Ovary (tissue), 7 donors: ENCODE measurements at regions not wholly inside any gene's neighbourhood (a gene's known extent, or its start where the extent isn't known, plus 50 kb on each side); places are given as distances from the start of the nearest gene placed in this dataset.

ENCODE experiments used
- DNase-seq, 5 donors: peaks; one replicate each; pipeline ENCODE4 v3.0.0-alpha.2; 2019 to 2020
- H3K27ac ChIP-seq, 2 donors: fragments of 200-600 bp; one replicate each; pipeline versions ENCODE4 v1.5.1 to v1.8.0; 2019 to 2022
- H3K27me3 ChIP-seq: fragments of 200-600 bp; one replicate; pipeline ENCODE4 v1.8.0; 2022
- H3K36me3 ChIP-seq: fragments of 200-600 bp; sonication (generic); one replicate; pipeline ENCODE4 v1.5.1; 2019
- H3K4me1 ChIP-seq: one replicate; pipeline ENCODE4 v1.8.1; 2013; ENCODE audit warnings: mild to moderate bottlenecking, moderate library complexity; ENCODE audit not compliant: insufficient read depth
- H3K4me3 ChIP-seq: fragments of 200-600 bp; sonication (generic); one replicate; pipeline ENCODE4 v1.5.1; 2017
- H3K9me3 ChIP-seq, 2 donors: fragments of 200-600 bp in 1 of 2; sonication (generic) in 1 of 2; one replicate each; pipeline versions ENCODE4 v1.5.1 to v1.8.1; 2013 to 2019; ENCODE audit warnings: mild to moderate bottlenecking in 1 of 2, moderate library complexity in 1 of 2
- CTCF ChIP-seq, 3 donors: fragments of 450-650 bp in 2 of 3; fragments of 200-600 bp in 1 of 3; IDR thresholded peaks; one replicate each; pipeline versions ENCODE4 v1.5.1 to v1.8.0; 2016 to 2022; ENCODE audit warnings: antibody characterized with exemption in 3 of 3, mild to moderate bottlenecking in 1 of 3
- EP300 ChIP-seq: sonication (generic); formaldehyde crosslinking; IDR thresholded peaks from one replicate; pipeline ENCODE4 v1.6.1; 2017; ENCODE audit warnings: antibody characterized with exemption
- POLR2A ChIP-seq: fragments of 450-650 bp; IDR thresholded peaks from one replicate; pipeline ENCODE4 v1.6.1; 2017; ENCODE audit warnings: antibody characterized with exemption, mild to moderate bottlenecking, moderate library complexity
- WGBS, 3 donors: extraction: QIAGEN DNeasy Blood & Tissue Kit in 1 of 3; methylation state at CpG; one replicate each; pipeline versions ENCODE4 v1.1.5 to v1.1.7; 2013 to 2017; 5-methylcytosine and 5-hydroxymethylcytosine counted together
- intact Hi-C, 4 donors: fragments of 100-400 bp; cut with DNase I; formaldehyde crosslinking; loops; one replicate each; pipeline versions ENCODE4 v1.11.0 to v1.15.1; 2022 to 2023
- donor health status: DM: no; HTN: no; CAD: no; lungs with moderate emphysema.
- donor health status: DM: no; HTN: no; CAD: no.
- donor health status: Bipolar disorder and iron deficiency.
- donor health status: DM: no; HTN: no; CAD: no.
- donor health status: DM: yes; HTN: yes; CAD: no.

GRCh38 chr9:82406456-82407085, 418.0 kb downstream of the SPATA31D1 start:
- no peak overlapping the region for H3K4me3 ChIP-seq
- WGBS, 3 donors = 31 to 44% (median 33%) methylated on average over 3 of the region's 3 CpGs
- intact Hi-C loops = no loop called here

GRCh38 chr9:82410306-82410705, 421.7 kb downstream of the SPATA31D1 start:
- H3K4me3 ChIP-seq = no peak overlapping the region
- TF ChIP-seq POLR2A (no peak), CTCF (IDR thresholded peaks at IDR 0.05) (no peak), EP300 (no peak)
- no peaks in the 10 kb centered on the region for H3K27me3 ChIP-seq
- intact Hi-C loops = no loop called here
- no peak for DNase-seq
- H3K4me1 ChIP-seq = no peaks in the 10 kb centered on the region
- no peaks in the 10 kb centered on the region for H3K36me3 ChIP-seq
- no peaks in the 10 kb centered on the region for H3K9me3 ChIP-seq
- H3K27ac ChIP-seq = no peak overlapping the region

More at GRCh38 chr9:82406456-82407085, 418.0 kb downstream of the SPATA31D1 start:
- H3K9me3 ChIP-seq = no peaks in the 10 kb centered on the region
- TF ChIP-seq POLR2A = no peak
- no peak for TF ChIP-seq EP300
- TF ChIP-seq CTCF (IDR thresholded peaks at IDR 0.05) = no peak
- no peaks in the 10 kb centered on the region for H3K36me3 ChIP-seq
- no peak for DNase-seq
- no peak overlapping the region for H3K27ac ChIP-seq
- H3K4me1 ChIP-seq = peaks cover 1% of the 10 kb centered on the region
- no peaks in the 10 kb centered on the region for H3K27me3 ChIP-seq

GRCh38 chr9:82410866-82411265, 422.3 kb downstream of the SPATA31D1 start:
- intact Hi-C loops = no loop called here
- Histone ChIP-seq H3K4me1 (no peaks in the 10 kb centered on the region), H3K36me3 (no peaks in the 10 kb centered on the region), H3K27me3 (no peaks in the 10 kb centered on the region), H3K4me3 (no peak overlapping the region), H3K27ac (no peak overlapping the region), H3K9me3 (no peaks in the 10 kb centered on the region)
- no peak for DNase-seq
- TF ChIP-seq EP300 (no peak), POLR2A (no peak), CTCF (IDR thresholded peaks at IDR 0.05) (no peak)

GRCh38 chr9:82412586-82413305, 424.2 kb downstream of the SPATA31D1 start:
- Histone ChIP-seq H3K4me3 (no peak overlapping the region), H3K27ac (no peak overlapping the region), H3K27me3 (no peaks in the 10 kb centered on the region), H3K4me1 (no peaks in the 10 kb centered on the region), H3K9me3 (no peaks in the 10 kb centered on the region), H3K36me3 (no peaks in the 10 kb centered on the region)
- intact Hi-C loops = no loop called here
- DNase-seq = no peak
- WGBS, 3 donors = 84 to 94% (median 88%) methylated on average over 2 of the region's 2 CpGs
- TF ChIP-seq CTCF (IDR thresholded peaks at IDR 0.05) = no peak
- no peak for TF ChIP-seq POLR2A
- TF ChIP-seq EP300 = no peak
